MCF 10A (cell line): ENCODE measurements at regions not wholly inside any gene's neighbourhood (a gene's known extent, or its start where the extent isn't known, plus 50 kb on each side); places are given as distances from the start of the nearest gene placed in this dataset.
A peak's percentile ranks its signal among the peaks of the same experiment; 100 is the strongest.

Source experiments
- BruUV-seq: library from RNA; stranded (reverse); fragments of 400-500 nt; replicated peaks from 2 replicates; lab custom pipeline; 2021; lab: Mats Ljungman, UMichigan
- CTCF ChIA-PET: fragments of 300-600 bp; sonication (Branson Sonifier 250); formaldehyde crosslinking; extraction: SDS; loops from one replicate; lab custom pipeline; 2021; ENCODE audit warnings: antibody characterized with exemption, inconsistent platforms; lab: Yijun Ruan, JAX
- POLR2A ChIA-PET: fragments of 300-600, 350-650 bp; sonication (Branson Sonifier 250); formaldehyde crosslinking; extraction: SDS; loops from one replicate; lab custom pipeline; 2020; ENCODE audit warnings: antibody characterized with exemption, inconsistent platforms; lab: Yijun Ruan, JAX
- DNase-seq: peaks from one replicate; pipeline ENCODE4 v3.0.0-alpha.2; 2018; ENCODE audit not compliant: unreplicated experiment
- H3K27ac Mint-ChIP-seq: one replicate; pipeline ENCODE4 v1.8.0; 2022; ENCODE audit warnings: mild to moderate bottlenecking, low read depth, mixed read lengths; ENCODE audit not compliant: unreplicated experiment
- H3K27me3 Mint-ChIP-seq: one replicate; pipeline ENCODE4 v1.8.0; 2022; ENCODE audit warnings: mixed read lengths; ENCODE audit not compliant: insufficient read depth, unreplicated experiment
- H3K36me3 Mint-ChIP-seq: one replicate; pipeline ENCODE4 v1.8.0; 2022; ENCODE audit warnings: mild to moderate bottlenecking, moderate library complexity, mixed read lengths; ENCODE audit not compliant: insufficient read depth, unreplicated experiment
- H3K4me1 Mint-ChIP-seq: one replicate; pipeline ENCODE4 v1.8.0; 2022; ENCODE audit warnings: mixed read lengths; ENCODE audit not compliant: insufficient read depth, unreplicated experiment
- H3K4me3 Mint-ChIP-seq: one replicate; pipeline ENCODE4 v1.8.0; 2022; ENCODE audit warnings: mild to moderate bottlenecking, moderate library complexity, mixed read lengths; ENCODE audit not compliant: unreplicated experiment
- H3K9me3 Mint-ChIP-seq: one replicate; pipeline ENCODE4 v1.8.0; 2022; ENCODE audit warnings: mixed read lengths; ENCODE audit not compliant: unreplicated experiment
- intact Hi-C: fragments of 100-400 bp; cut with micrococcal nuclease; formaldehyde crosslinking; loops from 2 replicates; pipeline ENCODE4 v1.14.1; 2022
- TF ChIP-seq, protein P1 (sequence below): fragments of 200-600 bp; IDR thresholded peaks from one replicate; pipeline ENCODE4 v1.8.0; 2022; ENCODE audit warnings: antibody characterized with exemption, mild to moderate bottlenecking; ENCODE audit not compliant: unreplicated experiment

DNA sequence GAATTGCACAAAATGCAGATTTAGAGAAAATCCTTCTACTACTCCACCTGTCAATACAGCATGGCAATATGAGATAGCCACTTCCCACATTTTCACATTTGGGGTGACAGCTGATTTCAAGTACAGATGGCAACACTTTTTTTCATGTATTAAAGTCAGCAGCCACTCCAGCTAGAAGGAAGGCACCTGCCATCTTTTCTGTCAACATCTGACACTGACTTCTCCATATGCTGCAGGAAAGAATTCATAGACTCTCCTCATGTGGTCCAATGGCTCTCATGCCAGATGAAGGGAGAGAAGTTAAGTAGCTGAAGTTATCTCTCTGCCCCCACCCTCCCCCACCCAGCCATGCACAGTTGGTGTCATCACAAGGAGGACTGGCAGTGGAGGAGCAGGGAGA is 912.0 kb downstream of the SORCS1 start:
- intact Hi-C loops: no loop called here
- POLR2A ChIA-PET: no interaction called here

DNA sequence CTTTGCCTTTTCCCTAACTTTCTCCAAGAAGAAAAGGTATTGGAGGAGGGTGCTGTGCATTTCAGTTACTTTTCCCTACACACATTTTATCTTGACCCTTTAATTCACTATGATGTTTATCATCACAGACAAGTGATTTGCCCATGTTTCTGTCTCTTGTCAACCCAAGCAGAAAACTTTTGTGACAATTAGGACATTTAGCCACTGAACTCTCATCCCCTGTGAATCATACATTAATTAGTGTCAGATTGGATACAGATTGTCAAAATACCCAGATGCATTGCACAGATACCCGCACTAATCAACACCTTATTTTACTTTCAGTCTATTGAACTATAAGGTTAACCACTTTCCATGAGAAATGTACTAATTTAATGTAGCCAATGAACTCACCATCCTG is 912.9 kb downstream of the SORCS1 start:
- BruUV-seq: no TSS peak
- POLR2A ChIA-PET: no interaction called here

More for the DNA sequence above, 912.0 kb downstream of the SORCS1 start:
- DNase-seq: no peak
- peaks cover 9% of the 10 kb centered on the region for H3K4me1 Mint-ChIP-seq
- CTCF ChIA-PET: no interaction called here
- H3K9me3 Mint-ChIP-seq: no peaks in the 10 kb centered on the region
- BruUV-seq: no TSS peak
- H3K27ac Mint-ChIP-seq: no peak overlapping the region
- H3K36me3 Mint-ChIP-seq: no peaks in the 10 kb centered on the region
- TF ChIP-seq, protein P1, sequence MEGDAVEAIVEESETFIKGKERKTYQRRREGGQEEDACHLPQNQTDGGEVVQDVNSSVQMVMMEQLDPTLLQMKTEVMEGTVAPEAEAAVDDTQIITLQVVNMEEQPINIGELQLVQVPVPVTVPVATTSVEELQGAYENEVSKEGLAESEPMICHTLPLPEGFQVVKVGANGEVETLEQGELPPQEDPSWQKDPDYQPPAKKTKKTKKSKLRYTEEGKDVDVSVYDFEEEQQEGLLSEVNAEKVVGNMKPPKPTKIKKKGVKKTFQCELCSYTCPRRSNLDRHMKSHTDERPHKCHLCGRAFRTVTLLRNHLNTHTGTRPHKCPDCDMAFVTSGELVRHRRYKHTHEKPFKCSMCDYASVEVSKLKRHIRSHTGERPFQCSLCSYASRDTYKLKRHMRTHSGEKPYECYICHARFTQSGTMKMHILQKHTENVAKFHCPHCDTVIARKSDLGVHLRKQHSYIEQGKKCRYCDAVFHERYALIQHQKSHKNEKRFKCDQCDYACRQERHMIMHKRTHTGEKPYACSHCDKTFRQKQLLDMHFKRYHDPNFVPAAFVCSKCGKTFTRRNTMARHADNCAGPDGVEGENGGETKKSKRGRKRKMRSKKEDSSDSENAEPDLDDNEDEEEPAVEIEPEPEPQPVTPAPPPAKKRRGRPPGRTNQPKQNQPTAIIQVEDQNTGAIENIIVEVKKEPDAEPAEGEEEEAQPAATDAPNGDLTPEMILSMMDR: no peak
- H3K27me3 Mint-ChIP-seq: no peaks in the 10 kb centered on the region
- no peak overlapping the region for H3K4me3 Mint-ChIP-seq

DNA sequence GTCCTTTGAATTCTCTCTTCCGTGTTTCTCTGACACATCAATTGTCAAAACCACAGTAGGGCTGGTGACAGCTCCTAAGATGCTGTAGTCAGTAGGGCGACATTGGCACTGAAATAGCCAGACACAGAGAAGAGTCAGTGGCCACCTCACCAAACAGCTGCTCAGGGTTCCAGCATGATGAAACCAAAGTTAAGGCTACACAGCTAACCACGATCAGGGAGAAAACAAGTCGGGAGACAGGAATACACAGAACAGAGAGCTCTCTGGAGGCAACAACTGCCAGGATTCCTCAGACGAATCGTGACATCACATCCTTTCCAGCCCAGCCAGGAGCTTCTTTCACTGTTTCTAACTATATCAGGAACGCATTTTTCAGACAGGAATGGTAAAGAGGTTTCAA is 922.2 kb downstream of the SORCS1 start:
- BruUV-seq: no TSS peak
- Mint-ChIP-seq H3K4me3 (no peak overlapping the region), H3K36me3 (no peaks in the 10 kb centered on the region), H3K27me3 (no peaks in the 10 kb centered on the region), H3K4me1 (peaks cover 5% of the 10 kb centered on the region), H3K27ac (no peak overlapping the region), H3K9me3 (no peaks in the 10 kb centered on the region)
- no peak for DNase-seq
- intact Hi-C loops: no loop called here
- TF ChIP-seq, protein P1: no peak
- POLR2A ChIA-PET: no interaction called here
- CTCF ChIA-PET: no interaction called here

More for the DNA sequence above, 912.9 kb downstream of the SORCS1 start:
- Mint-ChIP-seq H3K27ac (no peak overlapping the region), H3K4me1 (peaks cover 14% of the 10 kb centered on the region), H3K9me3 (no peaks in the 10 kb centered on the region), H3K27me3 (no peaks in the 10 kb centered on the region), H3K36me3 (no peaks in the 10 kb centered on the region), H3K4me3 (no peak overlapping the region)
- no peak for DNase-seq
- TF ChIP-seq, protein P1: no peak
- CTCF ChIA-PET: no interaction called here
- intact Hi-C loops: no loop called here

DNA sequence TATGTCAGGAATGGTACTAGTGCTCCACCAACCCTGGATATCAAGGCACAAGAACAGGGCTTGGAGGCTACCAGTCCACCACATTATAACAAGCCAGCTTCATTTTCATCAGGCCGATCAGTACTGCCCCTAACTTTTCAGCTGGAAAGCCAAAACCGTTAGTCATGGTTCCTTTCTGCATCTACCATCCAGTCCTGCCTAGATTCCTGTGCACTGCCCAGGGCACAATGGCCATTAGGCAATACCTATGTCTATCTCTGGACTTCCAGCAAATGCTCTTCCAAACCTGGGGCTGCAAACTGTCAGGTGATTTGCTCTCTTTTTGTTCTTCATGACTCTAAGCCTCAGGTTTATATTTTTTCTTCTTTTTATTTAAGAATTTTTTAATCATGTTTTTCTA is 937.7 kb downstream of the SORCS1 start:
- ChIA-PET POLR2A (interaction anchor here (0.6 to 1.2 kb wide), 2 partner anchors 27 to 46 kb away, joined by 3 to 5 read pairs; no protein-coding TSS in a partner anchor), CTCF (interaction anchor here (0.6 kb wide), 2 partner anchors 124 to 359 kb away, joined by 3 to 4 read pairs; no protein-coding TSS in a partner anchor)
- TF ChIP-seq, protein P1: no peak
- intact Hi-C loops: no loop called here
- peak; percentile 73 for DNase-seq
- H3K27me3 Mint-ChIP-seq: no peaks in the 10 kb centered on the region
- no peaks in the 10 kb centered on the region for H3K36me3 Mint-ChIP-seq
- no peaks in the 10 kb centered on the region for H3K9me3 Mint-ChIP-seq
- no peak overlapping the region for H3K4me3 Mint-ChIP-seq
- BruUV-seq: no TSS peak
- no peak overlapping the region for H3K27ac Mint-ChIP-seq
- peaks cover 19% of the 10 kb centered on the region for H3K4me1 Mint-ChIP-seq
